ENCODE measurements at regions not wholly inside any gene's neighbourhood (a gene's known extent, or its start where the extent isn't known, plus 50 kb on each side); places are given as distances from the start of the nearest gene placed in this dataset.

- Mint-ChIP-seq H3K27ac (no peak overlapping the region), H3K9me3 (peaks cover 0 to 10% (median 2%) of the 10 kb centered on the region in 11 donors), H3K36me3 (no peaks in the 10 kb centered on the region), H3K4me1 (peaks cover 0 to 1% (median 0%) of the 10 kb centered on the region in 7 donors), H3K27me3 (peaks cover 0 to 15% (median 0%) of the 10 kb centered on the region in 5 donors), H3K4me3 (no peak overlapping the region)
- intact Hi-C loops (cut with micrococcal nuclease) = no loop called here
- CTCF ChIA-PET = no interaction called here
- no peak for ATAC-seq
- Histone ChIP-seq H3K27me3 (ENCODE audit: control insufficient read depth in 2 of 2, insufficient read depth in 2 of 2, low read length in 2 of 2) (no peaks in the 10 kb centered on the region), H3K36me3 (ENCODE audit: control insufficient read depth in 2 of 3, insufficient read depth in 3 of 3, low read length in 3 of 3) (no peaks in the 10 kb centered on the region), H3K9me3 (ENCODE audit: control insufficient read depth in 2 of 3, low read length in 3 of 3) (no peaks in the 10 kb centered on the region), H3K4me1 (ENCODE audit: control insufficient read depth in 2 of 2, insufficient read depth in 2 of 2, low read length in 2 of 2) (no peaks in the 10 kb centered on the region), H3K4me3 (ENCODE audit: low read length) (no peak overlapping the region), H3K27ac (ENCODE audit: low read depth, low read length) (no peak overlapping the region)
- no peak for DNase-seq
- POLR2A ChIA-PET = no interaction called here
These were observed 178.8 kb upstream of the HS6ST1 start for GRCh38 chr2:128497461-128497860.

GRCh38 chr2:128498086-128498485 lies 179.4 kb upstream of the HS6ST1 start:
- intact Hi-C loops (cut with micrococcal nuclease) = no loop called here
- POLR2A ChIA-PET = no interaction called here
- Mint-ChIP-seq H3K27me3 (peaks cover 0 to 15% (median 3%) of the 10 kb centered on the region in 5 donors), H3K9me3 (peaks cover 0 to 8% (median 0%) of the 10 kb centered on the region in 11 donors), H3K36me3 (no peaks in the 10 kb centered on the region), H3K4me1 (peaks cover 0 to 1% (median 0%) of the 10 kb centered on the region in 7 donors), H3K4me3 (no peak overlapping the region), H3K27ac (no peak overlapping the region)
- H3K27me3 ChIP-seq (ENCODE audit: control insufficient read depth in 2 of 2, insufficient read depth in 2 of 2, low read length in 2 of 2) = no peaks in the 10 kb centered on the region
- no peaks in the 10 kb centered on the region for H3K9me3 ChIP-seq (ENCODE audit: control insufficient read depth in 2 of 3, low read length in 3 of 3)
- CTCF ChIA-PET = no interaction called here
- DNase-seq = no peak
- H3K4me1 ChIP-seq (ENCODE audit: control insufficient read depth in 2 of 2, insufficient read depth in 2 of 2, low read length in 2 of 2) = no peaks in the 10 kb centered on the region
- H3K27ac ChIP-seq (ENCODE audit: low read depth, low read length) = no peak overlapping the region
- H3K4me3 ChIP-seq (ENCODE audit: low read length) = no peak overlapping the region
- ATAC-seq = no peak
- no peaks in the 10 kb centered on the region for H3K36me3 ChIP-seq (ENCODE audit: control insufficient read depth in 2 of 3, insufficient read depth in 3 of 3, low read length in 3 of 3)

- Histone ChIP-seq H3K27ac (ENCODE audit: low read depth, low read length) (no peak overlapping the region), H3K4me3 (ENCODE audit: low read length) (no peak overlapping the region), H3K4me1 (ENCODE audit: control insufficient read depth in 2 of 2, insufficient read depth in 2 of 2, low read length in 2 of 2) (no peaks in the 10 kb centered on the region), H3K36me3 (ENCODE audit: control insufficient read depth in 2 of 3, insufficient read depth in 3 of 3, low read length in 3 of 3) (no peaks in the 10 kb centered on the region), H3K27me3 (ENCODE audit: control insufficient read depth in 2 of 2, insufficient read depth in 2 of 2, low read length in 2 of 2) (no peaks in the 10 kb centered on the region), H3K9me3 (ENCODE audit: control insufficient read depth in 2 of 3, low read length in 3 of 3) (no peaks in the 10 kb centered on the region)
- Mint-ChIP-seq H3K27ac (no peak overlapping the region), H3K4me3 (no peak overlapping the region), H3K9me3 (peaks cover 0 to 8% (median 0%) of the 10 kb centered on the region in 11 donors), H3K36me3 (no peaks in the 10 kb centered on the region), H3K4me1 (peaks cover 0 to 1% (median 0%) of the 10 kb centered on the region in 7 donors), H3K27me3 (peaks cover 0 to 15% (median 3%) of the 10 kb centered on the region in 5 donors)
- ATAC-seq (no peak), DNase-seq (no peak)
- ChIA-PET CTCF (no interaction called here), POLR2A (no interaction called here)
- intact Hi-C loops (cut with micrococcal nuclease) = no loop called here
These were observed 179.9 kb upstream of the HS6ST1 start for GRCh38 chr2:128498589-128498988.

GRCh38 chr2:128499367-128500137 lies 180.9 kb upstream of the HS6ST1 start:
- Histone ChIP-seq H3K27ac (ENCODE audit: low read depth, low read length) (no peak overlapping the region), H3K4me3 (ENCODE audit: low read length) (no peak overlapping the region), H3K27me3 (ENCODE audit: control insufficient read depth in 2 of 2, insufficient read depth in 2 of 2, low read length in 2 of 2) (no peaks in the 10 kb centered on the region), H3K4me1 (ENCODE audit: control insufficient read depth in 2 of 2, insufficient read depth in 2 of 2, low read length in 2 of 2) (no peaks in the 10 kb centered on the region), H3K36me3 (ENCODE audit: control insufficient read depth in 2 of 3, insufficient read depth in 3 of 3, low read length in 3 of 3) (no peaks in the 10 kb centered on the region), H3K9me3 (ENCODE audit: control insufficient read depth in 2 of 3, low read length in 3 of 3) (no peaks in the 10 kb centered on the region)
- H3K4me3 Mint-ChIP-seq = no peak overlapping the region
- H3K36me3 Mint-ChIP-seq = no peaks in the 10 kb centered on the region
- no peak overlapping the region for H3K27ac Mint-ChIP-seq
- H3K4me1 Mint-ChIP-seq = peaks cover 0 to 1% (median 0%) of the 10 kb centered on the region in 7 donors
- ChIA-PET CTCF (interaction anchor here (0.7 kb wide), 1 partner anchor 63 kb away, joined by 4 read pairs; no protein-coding TSS in a partner anchor), POLR2A (no interaction called here)
- H3K9me3 Mint-ChIP-seq = peaks cover 0 to 2% (median 0%) of the 10 kb centered on the region in 11 donors
- DNase-seq (no peak), ATAC-seq (no peak)
- H3K27me3 Mint-ChIP-seq = peaks cover 0 to 9% (median 3%) of the 10 kb centered on the region in 5 donors
- intact Hi-C loops (cut with micrococcal nuclease) = no loop called here

GRCh38 chr2:128500138-128500800 lies 181.6 kb upstream of the HS6ST1 start:
- DNase-seq = no peak
- no peak overlapping the region for H3K4me3 Mint-ChIP-seq
- ATAC-seq = no peak

GRCh38 chr2:128501006-128501690 lies 182.5 kb upstream of the HS6ST1 start:
- no peak overlapping the region for H3K27ac ChIP-seq (ENCODE audit: low read depth, low read length)
- H3K36me3 Mint-ChIP-seq = no peaks in the 10 kb centered on the region
- H3K27me3 Mint-ChIP-seq = peaks cover 0 to 5% (median 3%) of the 10 kb centered on the region in 5 donors
- no peak for DNase-seq
- no peaks in the 10 kb centered on the region for H3K4me1 ChIP-seq (ENCODE audit: control insufficient read depth in 2 of 2, insufficient read depth in 2 of 2, low read length in 2 of 2)
- no peak for ATAC-seq
- ChIA-PET CTCF (no interaction called here), POLR2A (no interaction called here)
- no peaks in the 10 kb centered on the region for H3K36me3 ChIP-seq (ENCODE audit: control insufficient read depth in 2 of 3, insufficient read depth in 3 of 3, low read length in 3 of 3)
- H3K9me3 ChIP-seq (ENCODE audit: control insufficient read depth in 2 of 3, low read length in 3 of 3) = no peaks in the 10 kb centered on the region
- H3K4me1 Mint-ChIP-seq = peaks cover 0 to 1% (median 0%) of the 10 kb centered on the region in 7 donors
- no peak overlapping the region for H3K4me3 ChIP-seq (ENCODE audit: low read length)
- intact Hi-C loops (cut with micrococcal nuclease) = no loop called here
- no peak overlapping the region for H3K4me3 Mint-ChIP-seq
- H3K27me3 ChIP-seq (ENCODE audit: control insufficient read depth in 2 of 2, insufficient read depth in 2 of 2, low read length in 2 of 2) = no peaks in the 10 kb centered on the region
- no peak overlapping the region for H3K27ac Mint-ChIP-seq
- H3K9me3 Mint-ChIP-seq = peaks cover 0 to 2% (median 0%) of the 10 kb centered on the region in 11 donors

More at GRCh38 chr2:128500138-128500800, 181.6 kb upstream of the HS6ST1 start:
- Histone ChIP-seq H3K9me3 (ENCODE audit: control insufficient read depth in 2 of 3, low read length in 3 of 3) (no peaks in the 10 kb centered on the region), H3K36me3 (ENCODE audit: control insufficient read depth in 2 of 3, insufficient read depth in 3 of 3, low read length in 3 of 3) (no peaks in the 10 kb centered on the region), H3K4me3 (ENCODE audit: low read length) (no peak overlapping the region), H3K4me1 (ENCODE audit: control insufficient read depth in 2 of 2, insufficient read depth in 2 of 2, low read length in 2 of 2) (no peaks in the 10 kb centered on the region), H3K27me3 (ENCODE audit: control insufficient read depth in 2 of 2, insufficient read depth in 2 of 2, low read length in 2 of 2) (no peaks in the 10 kb centered on the region), H3K27ac (ENCODE audit: low read depth, low read length) (no peak overlapping the region)
- peaks cover 0 to 5% (median 3%) of the 10 kb centered on the region in 5 donors for H3K27me3 Mint-ChIP-seq
- ChIA-PET CTCF (interaction anchor here (0.7 kb wide), 1 partner anchor 64 kb away, joined by 4 read pairs; no protein-coding TSS in a partner anchor), POLR2A (no interaction called here)
- peaks cover 0 to 1% (median 0%) of the 10 kb centered on the region in 7 donors for H3K4me1 Mint-ChIP-seq
- intact Hi-C loops (cut with micrococcal nuclease) = no loop called here
- H3K36me3 Mint-ChIP-seq = no peaks in the 10 kb centered on the region
- peaks cover 0 to 2% (median 0%) of the 10 kb centered on the region in 11 donors for H3K9me3 Mint-ChIP-seq
- no peak overlapping the region for H3K27ac Mint-ChIP-seq

Data from naive thymus-derived CD4-positive, alpha-beta T cell (primary cell).